Lower leg skin (tissue), 4 donors: ENCODE measurements at regions not wholly inside any gene's neighbourhood (a gene's known extent, or its start where the extent isn't known, plus 50 kb on each side); places are given as distances from the start of the nearest gene placed in this dataset.

Experiments used
- DNase-seq, 2 donors: peaks; one replicate each; pipeline ENCODE4 v3.0.0-alpha.2; 2019; ENCODE audit warnings: low spot score in 2 of 2
- H3K4me3 ChIP-seq: fragments of 200-600 bp; sonication (generic); 2 replicates; pipeline ENCODE4 v1.5.1; 2017; ENCODE audit warnings: mild to moderate bottlenecking, low read depth; ENCODE audit not compliant: poor library complexity, severe bottlenecking
- POLR2A ChIP-seq, 2 donors: fragments of 450-650 bp; IDR thresholded peaks; one replicate each; pipeline ENCODE4 v1.6.1; 2016 to 2017; ENCODE audit warnings: antibody characterized with exemption in 2 of 2, mild to moderate bottlenecking in 1 of 2, moderate library complexity in 1 of 2
- WGBS, 2 donors: methylation state at CpG; one replicate each; pipeline ENCODE4 v1.1.5; 2018; 5-methylcytosine and 5-hydroxymethylcytosine counted together
- intact Hi-C: fragments of 100-400 bp; cut with DNase I; formaldehyde crosslinking; loops from one replicate; pipeline ENCODE4 v1.15.0; 2023; ENCODE audit warnings: low total_unique reads
- TF ChIP-seq, protein P1 (sequence below), 3 donors: fragments of 450-650 bp; IDR thresholded peaks; one replicate each; pipeline ENCODE4 v1.5.1; 2016; ENCODE audit warnings: antibody characterized with exemption in 3 of 3, mild to moderate bottlenecking in 3 of 3, moderate library complexity in 2 of 3

DNA sequence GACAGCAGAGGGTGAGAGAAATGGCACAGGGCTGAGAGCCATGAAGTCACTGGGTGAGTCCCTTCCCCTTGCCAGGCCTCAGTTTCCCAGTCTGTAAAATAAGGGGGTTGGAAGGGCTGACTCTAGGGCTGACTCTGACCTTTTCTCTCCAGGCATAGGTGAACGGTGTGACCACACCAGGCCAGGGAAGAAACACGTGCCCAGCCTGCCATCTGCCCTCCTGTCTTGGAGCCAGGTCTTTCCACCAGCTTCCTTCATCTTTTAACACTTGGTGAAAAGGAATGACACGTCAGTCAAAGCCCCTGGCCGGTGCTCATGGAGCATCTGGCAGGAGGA lies 74.4 kb downstream of the CPN2 start:
- no peak overlapping the region for H3K4me3 ChIP-seq
- no peak for DNase-seq
- TF ChIP-seq, protein P1, sequence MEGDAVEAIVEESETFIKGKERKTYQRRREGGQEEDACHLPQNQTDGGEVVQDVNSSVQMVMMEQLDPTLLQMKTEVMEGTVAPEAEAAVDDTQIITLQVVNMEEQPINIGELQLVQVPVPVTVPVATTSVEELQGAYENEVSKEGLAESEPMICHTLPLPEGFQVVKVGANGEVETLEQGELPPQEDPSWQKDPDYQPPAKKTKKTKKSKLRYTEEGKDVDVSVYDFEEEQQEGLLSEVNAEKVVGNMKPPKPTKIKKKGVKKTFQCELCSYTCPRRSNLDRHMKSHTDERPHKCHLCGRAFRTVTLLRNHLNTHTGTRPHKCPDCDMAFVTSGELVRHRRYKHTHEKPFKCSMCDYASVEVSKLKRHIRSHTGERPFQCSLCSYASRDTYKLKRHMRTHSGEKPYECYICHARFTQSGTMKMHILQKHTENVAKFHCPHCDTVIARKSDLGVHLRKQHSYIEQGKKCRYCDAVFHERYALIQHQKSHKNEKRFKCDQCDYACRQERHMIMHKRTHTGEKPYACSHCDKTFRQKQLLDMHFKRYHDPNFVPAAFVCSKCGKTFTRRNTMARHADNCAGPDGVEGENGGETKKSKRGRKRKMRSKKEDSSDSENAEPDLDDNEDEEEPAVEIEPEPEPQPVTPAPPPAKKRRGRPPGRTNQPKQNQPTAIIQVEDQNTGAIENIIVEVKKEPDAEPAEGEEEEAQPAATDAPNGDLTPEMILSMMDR (IDR thresholded peaks at IDR 0.05) = no peak
- no peak for TF ChIP-seq POLR2A (IDR thresholded peaks at IDR 0.05)
- intact Hi-C loops = no loop called here
- WGBS, 2 donors = 35 to 53% methylated on average over 4 of the region's 4 CpGs

DNA sequence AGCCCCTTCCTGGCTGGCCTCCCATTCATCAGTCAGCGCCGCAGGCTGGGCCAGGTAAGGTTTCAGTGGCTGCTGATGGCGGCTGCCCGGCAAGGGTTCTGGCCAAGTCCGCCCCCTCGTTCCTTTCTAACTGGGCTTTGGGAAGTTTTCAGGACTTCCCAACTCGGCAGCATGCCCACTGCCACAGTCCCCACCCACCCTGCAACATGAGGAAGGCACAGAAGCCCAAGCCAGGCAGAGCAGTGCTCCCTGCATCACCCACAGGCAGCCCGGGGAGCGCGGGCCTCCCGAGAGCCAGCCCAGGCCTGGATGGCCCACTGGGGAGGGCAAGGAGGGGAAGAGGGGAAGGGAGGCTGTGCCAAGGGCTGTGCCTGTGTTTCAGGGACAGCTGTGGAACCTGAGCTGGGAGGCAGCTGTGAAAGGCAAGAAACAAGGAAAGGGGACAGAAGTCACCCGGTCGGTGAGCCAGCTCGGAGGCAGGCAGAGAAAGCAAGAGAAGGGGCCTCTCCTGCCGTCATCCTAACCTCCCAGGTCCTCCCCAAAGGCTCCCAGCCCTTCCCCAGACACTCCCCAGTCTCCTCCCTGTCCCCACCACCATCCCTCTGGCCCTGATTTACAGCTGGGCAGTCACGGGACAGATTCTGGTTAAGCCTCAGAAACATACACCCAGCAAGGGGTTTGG lies 73.9 kb downstream of the CPN2 start:
- TF ChIP-seq POLR2A (IDR thresholded peaks at IDR 0.05) = no peak
- TF ChIP-seq, protein P1 (IDR thresholded peaks at IDR 0.05) = no peak
- WGBS, 2 donors = 21 to 23% methylated on average over 16 of the region's 16 CpGs
- intact Hi-C loops = no loop called here
- peak in 1 of 2 donors; percentile 90 for DNase-seq
- H3K4me3 ChIP-seq = no peak overlapping the region

DNA sequence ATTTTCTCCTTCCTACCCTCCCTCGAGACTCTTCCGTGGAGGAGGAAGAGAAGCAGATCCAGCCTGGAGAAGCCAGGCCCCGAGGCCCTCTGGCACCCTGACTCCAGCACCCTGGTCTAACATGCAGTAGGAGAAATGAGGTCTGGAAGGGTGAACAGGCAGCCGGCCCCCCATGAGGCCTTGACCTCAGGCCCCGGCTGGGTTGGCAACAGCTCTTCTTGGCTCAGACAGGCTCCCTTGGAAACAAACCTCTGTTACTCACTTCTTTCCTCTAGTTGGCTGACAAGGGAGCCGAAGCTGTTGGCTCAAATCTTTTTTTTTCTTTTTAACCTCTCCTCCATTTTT lies 73.4 kb downstream of the CPN2 start:
- TF ChIP-seq, protein P1 (IDR thresholded peaks at IDR 0.05) = no peak
- intact Hi-C loops = no loop called here
- H3K4me3 ChIP-seq = no peak overlapping the region
- WGBS, 2 donors = 10 to 11% methylated on average over 6 of the region's 6 CpGs
- no peak for DNase-seq

DNA sequence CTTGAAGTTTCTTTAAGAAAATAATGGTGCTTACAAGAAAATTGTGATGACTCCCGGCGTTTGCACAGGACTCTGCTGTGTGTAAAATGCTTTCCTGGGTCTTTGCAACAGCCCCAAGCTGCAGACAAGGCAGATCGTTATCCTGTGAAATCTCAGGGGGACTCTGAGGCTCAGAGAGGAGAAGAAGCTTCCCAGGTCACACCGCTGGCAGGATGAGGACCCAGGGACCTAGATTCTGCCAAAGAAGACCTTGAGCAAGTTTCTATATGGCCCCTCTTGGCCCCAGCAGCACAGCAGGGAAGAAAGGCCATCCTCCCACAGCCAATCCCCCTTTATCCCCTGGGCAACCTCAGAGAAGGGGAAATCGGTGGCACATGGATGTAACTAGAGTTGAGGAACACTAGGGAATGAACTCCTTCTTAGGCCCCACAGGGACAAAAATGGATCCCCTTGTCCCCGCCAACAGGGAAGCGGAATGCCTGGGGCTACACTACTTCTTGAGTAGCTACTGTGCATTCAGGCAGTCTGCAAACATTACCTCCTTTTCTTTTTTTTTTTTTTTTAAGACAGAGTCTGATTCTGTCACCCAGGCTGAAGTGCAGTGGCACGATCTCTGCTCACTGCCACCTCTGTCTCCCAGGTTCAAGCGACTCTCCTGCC lies 72.8 kb downstream of the CPN2 start:
- 58 to 67% methylated on average over 9 of the region's 9 CpGs for WGBS, 2 donors

GRCh38 chr3:194279101-194279500 lies 72.0 kb downstream of the CPN2 start:
- no peak overlapping the region for H3K4me3 ChIP-seq
- 92% methylated on average over 9 of the region's 9 CpGs for WGBS, 2 donors
- DNase-seq = peak in 1 of 2 donors; percentile 62
- intact Hi-C loops = no loop called here
- TF ChIP-seq, protein P1 (IDR thresholded peaks at IDR 0.05) = no peak
- TF ChIP-seq POLR2A (IDR thresholded peaks at IDR 0.05) = no peak

More for the DNA sequence above, 72.8 kb downstream of the CPN2 start:
- DNase-seq = peak in 1 of 2 donors; percentile 67
- no peak overlapping the region for H3K4me3 ChIP-seq
- TF ChIP-seq, protein P1 (IDR thresholded peaks at IDR 0.05) = no peak
- TF ChIP-seq POLR2A (IDR thresholded peaks at IDR 0.05) = no peak
- intact Hi-C loops = no loop called here
